HG03095 (cell line): ENCODE measurements at regions not wholly inside any gene's neighbourhood (a gene's known extent, or its start where the extent isn't known, plus 50 kb on each side); places are given as distances from the start of the nearest gene placed in this dataset.
"Not testable (repeated sequence)": the region's sequence is repeated elsewhere in the genome, so short reads cannot be mapped to it uniquely, and the experiment has no call there.

Source experiments
- ATAC-seq: cut with Tn5 transposase; IDR thresholded peaks from one replicate; pipeline ENCODE4 v1.9.1; 2021; ENCODE audit warnings: moderate library complexity; ENCODE audit not compliant: unreplicated experiment

DNA sequence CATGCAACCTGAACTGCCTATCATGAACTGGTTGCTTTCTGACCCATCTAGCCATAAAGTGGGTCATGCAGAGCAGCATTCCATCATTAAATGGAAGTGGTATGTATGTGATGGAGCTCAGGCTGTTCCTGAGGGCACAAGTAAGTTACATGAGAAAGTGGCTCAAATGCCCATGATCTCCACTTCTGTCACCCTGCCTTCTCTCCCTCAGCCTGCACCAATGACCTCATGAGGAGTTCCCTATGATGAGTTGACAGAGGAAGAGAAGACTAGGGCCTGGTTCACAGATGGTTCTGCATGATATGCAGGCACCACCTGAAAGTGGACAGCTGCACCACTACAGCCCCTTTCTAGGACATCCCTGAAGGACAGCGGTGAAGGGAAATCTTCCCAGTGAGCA is 127.7 kb upstream of the ZC3H12C start:
- not testable (repeated sequence) for ATAC-seq

DNA sequence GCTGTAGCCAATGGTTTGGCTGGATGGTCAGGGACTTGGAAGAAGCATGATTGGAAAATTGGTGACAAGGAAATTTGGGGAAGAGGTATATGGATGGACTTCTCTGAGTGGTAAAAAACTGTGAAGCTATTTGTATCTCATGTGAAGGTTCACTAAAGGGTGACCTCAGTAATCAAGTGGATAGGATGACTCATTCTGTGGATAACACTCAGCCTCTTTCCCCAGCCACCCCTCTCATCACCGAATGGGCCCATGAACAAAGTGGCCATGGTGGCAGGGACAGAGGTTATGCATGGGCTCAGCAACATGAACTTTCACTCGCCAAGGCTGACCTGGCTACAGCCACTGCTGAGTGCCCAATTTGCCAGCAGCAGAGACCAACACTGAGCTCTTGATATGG is 127.3 kb upstream of the ZC3H12C start:
- ATAC-seq, result not testable (repeated sequence)

DNA sequence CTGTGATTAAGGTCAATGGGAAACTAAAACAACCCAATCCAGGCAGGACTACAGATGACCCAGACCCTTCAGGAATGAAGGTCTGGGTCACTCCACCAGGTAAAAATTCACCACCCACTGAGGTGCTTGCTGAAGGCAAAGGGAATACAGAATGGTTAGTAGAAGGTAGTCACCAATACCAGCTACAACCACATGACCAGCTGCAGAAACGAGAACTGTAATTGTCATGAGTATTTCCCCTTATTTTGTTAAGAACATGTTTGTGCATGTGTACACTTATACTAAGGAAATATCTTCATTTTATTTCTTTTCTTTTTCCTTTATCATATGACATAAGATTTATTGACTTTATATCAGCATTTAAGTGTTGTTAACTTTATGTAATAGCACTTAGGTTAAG is 126.1 kb upstream of the ZC3H12C start:
- ATAC-seq, result not testable (repeated sequence)

DNA sequence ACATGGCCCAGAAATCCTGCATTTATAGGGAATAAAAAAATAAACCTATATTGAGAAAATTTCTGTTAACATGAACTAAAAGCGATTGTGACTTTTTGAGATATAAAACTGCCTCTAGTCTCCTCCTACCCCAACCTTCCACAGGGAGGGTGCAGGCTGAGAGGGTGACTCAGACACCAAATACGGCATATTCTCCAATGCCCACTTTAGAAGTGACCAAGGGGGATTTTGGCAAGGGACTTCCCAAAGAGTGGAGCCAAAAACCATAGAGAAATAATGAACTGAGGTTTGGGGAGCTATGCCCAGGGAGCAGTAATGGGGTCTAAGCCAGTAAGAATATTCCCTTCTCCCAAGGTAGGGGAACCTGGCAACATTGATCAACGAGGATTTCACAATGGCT is 124.9 kb upstream of the ZC3H12C start:
- no peak for ATAC-seq

DNA sequence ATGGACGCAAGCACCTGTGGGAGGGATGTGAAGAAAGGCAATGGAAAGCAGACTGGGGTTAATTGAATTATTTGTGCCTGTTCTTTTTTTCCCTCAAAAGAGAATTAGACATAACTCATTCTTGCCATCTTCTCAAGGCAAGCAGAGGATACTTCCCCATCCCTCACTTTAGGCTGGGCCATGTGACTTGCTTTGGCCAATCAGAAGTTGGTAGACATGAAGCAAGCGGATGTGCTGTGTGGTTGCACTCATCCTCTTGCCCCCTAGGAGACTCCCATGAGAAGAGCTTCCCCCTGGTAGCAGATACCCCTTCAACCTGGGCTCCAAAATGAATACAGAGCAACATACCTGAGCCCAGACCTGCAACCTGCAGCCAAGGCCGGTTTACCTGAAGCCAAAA is 124.4 kb upstream of the ZC3H12C start:
- no peak for ATAC-seq

DNA sequence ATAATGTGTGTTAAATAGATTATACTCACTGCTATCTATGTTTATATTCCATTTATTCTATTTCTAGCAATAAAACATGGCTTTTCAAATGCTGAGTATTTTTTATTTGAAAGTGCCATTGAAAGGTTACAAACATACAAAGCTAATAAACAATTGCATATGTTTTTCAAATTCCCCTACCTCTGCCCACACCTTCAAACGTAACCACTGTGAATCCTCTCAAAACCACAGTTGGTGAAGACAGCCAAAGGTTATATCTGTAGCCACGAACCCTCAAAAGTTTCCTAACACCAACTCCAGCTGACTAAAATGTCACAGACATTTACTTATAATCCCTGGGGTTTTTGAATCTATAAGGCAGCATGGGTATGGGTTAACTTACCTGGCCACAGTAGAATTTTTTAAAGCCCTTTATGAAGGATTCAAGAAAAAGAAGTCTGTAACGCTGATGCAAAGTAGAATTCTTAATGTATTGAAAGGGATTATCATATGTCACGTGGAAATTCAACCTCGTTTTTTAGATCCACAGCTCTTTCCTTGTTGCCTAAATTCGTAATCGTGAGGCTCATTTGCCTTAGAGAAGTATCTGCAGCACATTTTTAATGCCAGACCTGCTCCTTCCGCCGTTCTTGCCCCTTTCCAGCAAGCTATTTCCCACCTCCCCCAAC is 122.5 kb upstream of the ZC3H12C start:
- ATAC-seq, result peak; percentile 49

DNA sequence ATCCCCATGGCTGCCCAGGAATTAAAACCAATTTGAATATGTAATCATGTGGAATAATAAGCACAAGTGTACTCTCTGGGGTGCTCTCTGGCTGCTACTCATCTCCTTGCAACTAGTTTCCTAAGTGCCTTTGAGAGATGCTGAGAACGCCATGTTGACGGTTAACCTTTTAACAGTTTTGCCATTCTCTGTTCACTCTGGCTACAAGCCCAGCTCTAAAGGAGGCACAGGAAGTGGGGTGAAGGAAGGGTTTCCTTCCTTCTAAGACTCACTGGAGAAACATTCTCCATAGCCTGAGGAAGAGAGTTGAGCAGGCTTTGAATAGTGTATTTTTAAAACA is 122.0 kb upstream of the ZC3H12C start:
- ATAC-seq, result no peak

DNA sequence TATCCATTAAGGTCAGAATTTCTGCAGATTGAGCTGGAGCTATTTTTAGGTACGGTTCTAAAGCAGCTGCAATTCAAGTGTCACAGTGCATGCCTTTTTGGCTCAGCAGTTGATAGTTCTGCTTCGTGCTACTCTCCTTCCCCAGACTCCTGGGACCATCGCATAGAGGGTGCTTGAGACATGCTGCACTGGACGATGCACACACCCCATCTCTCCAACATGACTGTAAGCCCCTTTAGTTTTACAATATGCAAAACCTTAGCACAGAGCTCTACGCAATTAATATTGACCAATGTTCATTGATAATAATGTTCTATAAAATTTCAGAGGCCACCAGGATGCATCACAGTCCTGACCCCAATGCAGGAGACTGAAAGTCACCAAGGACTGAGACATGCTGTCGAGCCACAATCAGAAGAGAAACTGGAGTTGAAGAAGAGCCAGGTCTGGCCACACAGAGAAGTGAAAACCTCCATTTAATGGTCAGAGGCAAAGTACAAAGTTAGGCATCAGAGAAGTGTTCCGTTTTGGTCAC is 120.9 kb upstream of the ZC3H12C start:
- peak; percentile 74 for ATAC-seq

DNA sequence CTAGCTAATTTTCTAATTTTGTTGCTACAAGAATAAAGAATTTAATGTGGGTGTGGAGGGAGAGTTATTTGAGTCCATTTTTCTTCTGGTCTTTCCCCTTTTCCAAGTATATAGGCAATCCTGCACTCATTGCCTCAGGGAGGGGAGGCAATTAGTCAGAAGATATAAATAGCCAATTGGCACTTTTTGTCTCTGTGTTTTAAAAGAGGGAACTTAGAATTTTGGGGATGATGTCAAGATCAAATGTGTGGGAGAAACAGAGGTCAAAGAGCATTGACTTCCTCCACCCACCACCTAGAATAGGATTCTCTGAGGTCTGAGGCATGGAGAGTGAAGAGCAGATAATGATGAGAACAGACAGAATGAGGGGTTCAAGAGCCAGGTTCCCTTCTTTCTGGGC is 120.3 kb upstream of the ZC3H12C start:
- no peak for ATAC-seq

DNA sequence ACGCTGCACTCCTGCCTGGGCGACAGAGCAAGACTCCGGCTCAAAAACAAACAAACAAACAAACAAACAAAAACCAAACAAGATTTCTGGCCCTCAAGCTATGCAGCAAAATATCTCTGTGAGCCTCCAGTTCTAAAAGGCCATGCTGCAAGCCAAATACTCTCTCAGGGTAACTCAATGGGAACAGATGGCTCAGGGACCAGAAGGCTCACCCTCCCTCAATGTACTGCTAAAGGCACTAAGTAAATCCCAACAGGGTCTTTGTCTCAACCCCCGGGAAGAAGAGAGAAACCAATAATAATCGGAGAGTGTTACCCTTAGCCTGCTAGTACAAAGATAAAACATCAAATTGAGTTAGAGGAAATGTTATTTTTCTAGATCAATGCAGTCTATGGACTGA is 119.7 kb upstream of the ZC3H12C start:
- no peak for ATAC-seq

DNA sequence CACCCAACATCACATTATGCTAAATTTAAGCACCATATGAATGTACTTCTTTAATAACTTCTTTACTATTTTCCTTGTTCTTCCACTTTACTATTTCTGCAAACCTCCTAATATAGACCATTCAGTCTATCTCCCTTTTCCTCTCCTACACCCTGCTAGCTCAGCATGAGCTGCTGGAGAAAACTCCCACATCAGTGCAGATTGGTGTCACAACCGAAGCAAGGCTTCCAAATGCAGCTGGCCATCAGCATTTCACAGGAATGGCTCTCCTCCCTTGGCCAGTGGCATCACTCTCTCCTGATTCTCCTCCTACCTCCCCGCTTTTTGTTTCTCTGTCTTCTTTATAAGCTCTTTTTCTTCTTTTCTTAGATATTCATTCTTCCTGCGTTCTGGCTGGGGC is 118.7 kb upstream of the ZC3H12C start:
- ATAC-seq, result no peak

DNA sequence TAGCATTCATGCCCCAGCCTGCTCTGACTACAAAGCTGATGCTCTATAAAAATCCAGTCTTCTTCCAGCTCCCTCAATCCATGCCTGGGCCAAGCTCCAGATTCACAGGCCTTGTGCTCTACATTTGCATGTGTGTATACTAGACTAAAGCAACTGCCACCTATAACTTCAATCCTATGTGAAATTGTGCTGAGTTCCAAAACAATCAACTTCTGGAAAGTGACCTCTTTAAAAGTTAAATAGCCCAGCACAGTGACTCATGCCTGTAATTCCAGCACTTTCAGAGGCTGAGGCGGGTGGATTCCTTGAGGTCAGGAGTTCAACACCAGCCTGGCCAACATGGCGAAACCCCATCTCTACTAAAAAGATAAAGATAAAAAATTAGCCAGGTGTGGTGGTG is 114.3 kb upstream of the ZC3H12C start:
- no peak for ATAC-seq

DNA sequence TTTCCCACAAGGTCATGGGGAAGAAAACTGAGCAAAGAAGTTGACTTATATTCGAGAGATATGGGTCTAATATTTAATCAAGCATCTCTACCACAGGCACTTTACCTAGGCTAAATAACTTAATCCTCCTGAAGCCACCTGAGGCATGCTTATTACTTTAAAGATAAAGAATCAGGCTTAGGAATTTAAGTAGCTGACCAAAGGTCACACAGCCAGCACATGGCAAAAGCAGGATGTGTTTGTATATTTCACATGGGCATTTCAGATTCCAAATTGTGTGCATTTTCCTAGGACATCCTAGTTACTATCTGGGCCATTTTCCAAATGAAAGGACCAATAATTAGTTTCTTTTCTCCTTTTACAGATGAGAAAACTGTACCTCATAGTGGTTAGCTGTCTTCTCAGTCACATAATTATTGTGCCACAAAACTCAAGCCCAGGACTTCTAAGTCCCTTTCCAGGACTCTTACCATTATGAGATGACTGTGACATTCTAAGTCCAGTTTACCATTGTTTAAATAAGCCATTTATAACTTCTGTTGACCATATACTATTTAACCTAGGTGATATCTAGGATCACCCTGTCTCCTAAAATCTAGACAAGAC is 112.1 kb upstream of the ZC3H12C start:
- ATAC-seq, result no peak

DNA sequence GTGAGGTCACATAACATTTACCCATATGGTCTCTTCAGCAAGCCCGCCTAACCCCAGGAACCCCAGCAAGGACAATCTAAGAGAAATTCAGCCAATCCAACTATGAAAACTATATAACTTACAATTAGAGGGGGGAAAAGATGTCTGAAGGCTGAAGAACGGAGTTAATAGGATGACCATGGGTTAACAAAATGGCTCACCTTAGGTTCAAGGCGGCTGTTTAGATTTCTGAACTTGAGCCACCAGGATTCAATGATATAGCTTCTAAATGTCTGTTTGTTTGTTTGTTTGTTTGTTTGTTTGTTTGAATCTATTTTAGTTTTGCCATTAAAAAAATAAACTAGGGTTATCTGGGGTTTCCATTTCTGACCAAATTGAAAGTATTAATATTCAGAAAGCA is 109.8 kb upstream of the ZC3H12C start:
- no peak for ATAC-seq

DNA sequence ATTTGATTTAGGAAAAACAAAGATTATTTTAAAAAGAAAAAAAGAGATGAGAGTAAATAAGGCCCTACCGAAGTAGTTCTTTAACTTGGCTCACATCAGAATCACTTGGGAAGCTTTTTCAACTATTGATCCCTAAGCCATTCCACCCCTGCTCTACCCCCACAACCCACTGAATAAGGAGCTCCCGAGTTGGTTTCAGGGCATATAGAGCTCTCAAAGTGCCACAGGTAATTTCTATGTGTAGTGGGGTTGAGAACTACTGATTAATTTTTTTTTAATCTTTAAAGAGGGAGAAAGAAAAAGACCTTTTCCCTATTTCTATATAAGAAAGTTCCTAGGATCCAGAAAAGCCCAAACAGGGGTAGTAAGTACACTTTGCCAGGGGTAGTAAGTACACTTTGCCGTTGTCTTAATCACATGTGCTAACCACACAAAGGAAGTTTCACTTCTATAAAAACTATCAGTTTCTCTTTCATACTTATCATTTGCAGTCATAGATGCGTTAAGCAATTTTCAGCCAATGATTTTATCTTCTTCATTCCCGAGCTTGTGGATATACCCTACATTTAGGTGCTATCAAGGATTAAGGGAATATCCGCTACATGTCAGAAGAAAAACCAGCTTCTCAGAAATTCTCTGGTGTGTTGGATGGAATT is 108.4 kb upstream of the ZC3H12C start:
- peak; percentile 97 for ATAC-seq

DNA sequence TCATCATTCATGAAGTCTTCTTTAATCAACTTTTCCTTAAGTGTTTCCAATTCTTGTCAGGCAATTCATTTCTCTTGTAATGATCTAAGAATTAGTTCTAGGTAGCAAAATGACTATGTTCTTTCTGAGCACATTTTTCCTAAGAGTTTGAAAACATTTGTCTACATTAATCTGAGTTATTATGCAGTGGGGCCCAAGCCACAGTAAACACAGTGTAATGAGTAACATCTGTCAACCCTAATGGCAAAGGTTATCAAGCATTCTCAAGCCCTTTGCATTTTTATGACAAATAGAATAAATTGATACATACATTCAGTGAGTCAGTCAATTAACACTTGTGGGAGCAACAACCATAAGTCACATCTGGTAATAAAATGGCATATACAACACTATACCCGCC is 106.7 kb upstream of the ZC3H12C start:
- ATAC-seq, result no peak

DNA sequence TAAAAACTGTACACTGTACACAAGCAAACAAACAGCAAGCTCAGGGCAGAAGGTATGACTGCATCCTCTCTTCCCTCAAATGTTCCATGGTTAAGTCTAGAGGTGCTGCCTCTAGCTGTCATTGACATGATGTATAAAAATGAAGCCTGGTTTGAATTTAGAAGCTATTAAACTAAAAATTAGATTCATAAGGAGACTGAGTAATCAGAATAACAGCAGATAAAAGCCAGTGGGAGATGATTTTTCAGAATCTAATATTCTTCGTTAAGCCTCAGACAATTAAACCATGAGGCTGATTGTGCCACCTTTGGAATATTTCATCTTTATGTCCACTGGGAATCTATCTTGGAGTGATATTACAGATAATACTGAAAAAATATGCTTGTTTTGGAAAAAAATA is 101.4 kb upstream of the ZC3H12C start:
- no peak for ATAC-seq

DNA sequence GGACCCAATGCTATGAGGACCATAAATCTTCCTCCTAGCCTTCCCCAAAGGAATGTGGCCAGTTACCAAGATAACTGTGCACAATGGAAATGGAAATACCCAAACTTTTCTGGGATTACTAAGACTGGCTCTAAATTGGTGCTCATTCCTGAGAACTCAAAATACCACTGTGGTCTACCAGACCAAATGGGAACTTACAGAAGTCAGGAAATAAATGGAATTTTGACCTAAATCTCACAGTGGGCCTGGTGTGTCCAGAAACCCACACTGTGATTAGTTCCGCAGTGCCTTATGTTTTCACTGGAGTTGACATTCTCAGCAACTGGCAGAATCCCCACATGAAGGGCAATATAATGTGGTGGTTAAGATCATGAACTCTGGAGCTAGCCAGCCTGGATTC is 99.4 kb upstream of the ZC3H12C start:
- no peak for ATAC-seq

DNA sequence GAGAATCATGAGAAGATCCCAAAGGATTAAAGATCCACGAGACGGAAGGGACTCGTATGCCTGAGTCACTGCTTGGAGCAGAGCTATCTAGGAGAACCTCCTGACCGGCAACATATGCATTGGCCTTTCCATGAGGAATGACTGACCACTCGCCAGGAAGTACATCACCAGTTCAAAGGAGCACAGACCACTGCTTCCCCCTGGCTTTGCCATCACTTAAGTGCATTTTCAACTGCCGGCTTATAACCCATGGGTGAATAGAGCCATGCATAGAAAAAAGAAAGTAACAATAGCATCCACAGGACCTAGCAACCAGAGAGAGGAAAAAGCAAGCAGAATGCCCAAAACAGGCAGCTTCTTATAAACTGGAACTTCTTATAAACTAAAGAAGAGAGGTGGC is 98.3 kb upstream of the ZC3H12C start:
- no peak for ATAC-seq

DNA sequence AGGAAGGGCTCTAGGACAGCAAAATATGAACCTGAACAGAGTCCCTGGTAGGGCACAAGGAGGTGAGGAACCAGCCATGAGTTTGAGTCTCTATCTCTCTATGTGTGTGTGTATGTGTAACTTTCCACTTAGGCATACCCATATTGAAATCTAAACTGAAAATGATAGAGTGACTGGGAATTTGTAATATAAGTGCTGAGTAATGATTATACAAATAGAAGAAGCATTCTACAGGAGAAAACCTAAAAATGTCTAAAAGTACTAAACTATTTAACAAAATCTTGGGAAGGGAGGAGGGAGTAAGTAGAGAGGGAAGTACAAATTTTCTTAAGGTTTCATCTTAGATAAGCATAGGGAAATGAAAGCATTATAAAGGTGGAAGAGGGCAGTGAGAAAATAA is 97.1 kb upstream of the ZC3H12C start:
- ATAC-seq, result no peak

DNA sequence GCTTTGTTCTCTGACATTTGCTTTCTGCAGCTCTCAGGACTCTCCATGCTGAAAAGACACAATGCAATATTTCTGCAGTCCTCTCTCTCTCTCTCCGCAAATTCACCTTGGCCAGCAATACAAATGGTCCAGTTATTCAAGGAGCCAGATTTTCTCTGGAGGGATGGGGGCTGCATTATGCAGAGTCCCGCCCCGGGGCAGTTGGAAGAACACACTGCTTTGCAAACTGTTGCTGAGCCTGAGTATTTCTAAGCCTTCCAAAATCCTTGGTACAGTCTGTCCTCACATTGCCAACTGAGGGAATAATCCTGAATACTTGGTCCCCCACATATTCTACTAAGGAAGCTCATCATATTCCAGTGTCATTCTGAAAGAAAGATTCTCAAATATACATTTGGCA is 94.3 kb upstream of the ZC3H12C start:
- no peak for ATAC-seq

DNA sequence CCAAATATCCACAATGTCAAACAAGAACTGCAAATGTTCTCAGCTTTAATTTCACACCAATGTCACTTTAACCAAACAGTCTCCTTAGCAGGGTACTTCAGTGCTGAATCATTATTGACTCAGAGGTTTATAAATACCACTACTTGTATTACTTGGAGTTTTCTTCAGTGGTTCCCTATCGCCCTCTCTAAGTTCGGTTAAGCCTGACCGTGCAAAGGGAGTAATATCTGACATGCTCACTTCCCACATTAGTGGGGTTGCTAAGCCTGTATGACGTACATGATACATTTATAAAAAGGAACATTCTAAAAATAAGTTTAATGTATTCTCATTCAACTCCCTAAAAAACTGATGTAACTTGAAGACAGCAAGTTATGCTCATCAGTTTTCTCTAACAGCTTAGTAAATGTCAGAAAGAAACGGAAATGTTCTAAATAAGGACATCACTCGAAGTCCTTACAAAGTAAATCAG is 93.1 kb upstream of the ZC3H12C start:
- peak; percentile 98 for ATAC-seq
